ENCODE measurements at regions not wholly inside any gene's neighbourhood (a gene's known extent, or its start where the extent isn't known, plus 50 kb on each side); places are given as distances from the start of the nearest gene placed in this dataset.

GRCh38 chr3:127473244-127474024, 117.1 kb downstream of the TPRA1 start:
- TF ChIP-seq CTCF (IDR thresholded peaks at IDR 0.05) (no peak), POLR2A (IDR thresholded peaks at IDR 0.05) (no peak)
